NCI-H2227 (cell line): ENCODE measurements at regions not wholly inside any gene's neighbourhood (a gene's known extent, or its start where the extent isn't known, plus 50 kb on each side); places are given as distances from the start of the nearest gene placed in this dataset.

Experiments
- DNase-seq: peaks from one replicate; lab custom pipeline; 2025; ENCODE audit not compliant: unreplicated experiment; lab: John Stamatoyannopoulos, UW

DNA sequence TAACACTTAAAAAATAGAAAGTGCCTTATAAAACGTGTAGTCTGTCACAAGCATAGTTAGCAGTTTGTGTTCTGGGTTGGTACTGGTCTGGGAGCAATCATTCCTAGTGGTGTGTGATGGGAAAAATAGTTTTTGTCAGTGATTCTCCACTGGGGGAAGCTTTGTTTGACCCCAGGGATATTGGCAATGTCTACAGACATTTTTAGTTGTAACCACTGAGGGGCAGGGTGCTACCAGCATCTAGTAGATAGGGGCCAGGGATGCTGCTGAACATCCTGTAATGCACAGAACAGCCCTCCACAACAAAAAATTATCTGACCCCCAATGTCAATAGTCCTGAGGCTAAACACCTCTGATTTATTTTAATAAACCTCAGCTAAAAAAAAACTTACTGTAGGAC, 51.6 kb upstream of the CREB5 start:
- DNase-seq, result no peak

DNA sequence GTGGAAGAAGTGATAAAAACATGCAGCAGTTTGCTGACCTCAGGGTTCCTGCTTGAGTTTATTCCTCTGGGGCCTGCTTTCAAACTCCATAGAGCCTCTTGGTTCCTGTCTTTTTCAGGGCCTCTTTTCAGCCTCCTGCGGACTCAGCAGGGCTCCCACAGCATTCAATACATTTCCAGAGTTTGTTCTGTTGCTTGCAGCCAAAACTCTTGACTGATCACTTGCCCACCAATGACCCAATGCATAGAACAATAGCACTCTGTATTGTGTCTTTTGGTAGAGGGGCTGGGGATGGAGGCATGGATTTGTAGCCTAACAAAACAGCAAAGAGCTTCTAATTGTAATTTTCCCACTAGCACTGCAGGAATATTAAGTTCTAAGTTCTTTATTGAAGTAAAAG, 50.8 kb upstream of the CREB5 start:
- DNase-seq, result no peak

DNA sequence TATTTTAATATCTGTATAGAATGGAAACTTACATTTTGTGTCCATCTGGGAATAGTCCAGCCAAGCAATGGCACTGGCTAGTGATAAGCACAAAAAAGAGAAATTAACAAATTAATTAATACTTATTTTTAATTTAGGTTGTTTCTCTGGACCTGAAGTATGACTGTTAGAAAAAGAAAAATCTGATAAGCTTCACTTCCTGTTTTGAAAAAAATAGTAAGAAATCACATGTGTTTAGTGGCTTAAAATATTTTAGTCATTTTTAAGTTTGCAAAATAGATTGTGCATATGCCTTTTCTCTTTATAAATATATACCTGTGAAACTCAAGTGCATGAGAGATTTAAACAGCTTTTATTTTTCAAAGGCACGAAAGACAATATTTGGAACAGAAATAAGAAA, 50.1 kb upstream of the CREB5 start:
- DNase-seq, result no peak
